GM12878 (cell line): ENCODE measurements at regions not wholly inside any gene's neighbourhood (a gene's known extent, or its start where the extent isn't known, plus 50 kb on each side); places are given as distances from the start of the nearest gene placed in this dataset.

Experiments used
- ATAC-seq: fragments of 200-7000 bp; cut with Tn5 transposase; 3 replicates; pipeline ENCODE4 v1.9.1; 2020; ENCODE audit warnings: mild to moderate bottlenecking, moderate library complexity
- BruUV-seq: library from RNA; stranded (reverse); fragments of 400-500 nt; replicated peaks from 2 replicates; lab custom pipeline; 2021; lab: Mats Ljungman, UMichigan
- CTCF ChIA-PET: fragments of 300-600 bp; sonication (Branson Sonifier 250); formaldehyde crosslinking; extraction: SDS; loops from one replicate; lab custom pipeline; 2021; ENCODE audit warnings: inconsistent platforms; lab: Yijun Ruan, JAX
- POLR2A ChIA-PET: fragments of 350-600 bp; formaldehyde crosslinking; extraction: SDS; loops from one replicate; lab custom pipeline; 2021; ENCODE audit warnings: inconsistent platforms; lab: Charles Lee
- RAD21 ChIA-PET: fragments of 300-600 bp; sonication (Branson Sonifier 250); formaldehyde crosslinking; loops from one replicate; lab custom pipeline; 2023; ENCODE audit warnings: antibody characterized with exemption; ENCODE audit not compliant: unreplicated experiment; lab: Charles Lee
- SMC1A ChIA-PET: fragments of 300-600 bp; sonication (Branson Sonifier 250); formaldehyde crosslinking; loops from one replicate; lab custom pipeline; 2023; ENCODE audit not compliant: unreplicated experiment, uncharacterized antibody; lab: Charles Lee
- DNase-seq: peaks from one replicate; pipeline ENCODE4 v3.0.0-alpha.2; 2011; ENCODE audit warnings: low read depth, low spot score
- FAIRE-seq: peaks from 3 replicates; lab custom pipeline; 2011; peaks lifted over from hg19 to GRCh38; lab: Jason Lieb, UNC
- H2AFZ ChIP-seq: 2 replicates; pipeline ENCODE4 v1.6.0; 2011; ENCODE audit warnings: low read depth, low read length, control low read depth; ENCODE audit not compliant: control insufficient read depth
- H3K27ac ChIP-seq: 2 replicates; pipeline ENCODE4 v1.5.1; 2011; ENCODE audit warnings: control low read depth; ENCODE audit not compliant: control insufficient read depth, insufficient read depth
- H3K27me3 ChIP-seq, 2 experiments: replicated peaks in 1 of 2; 2 replicates each; pipeline versions ENCODE4 v1.6.0 to v1.6.1; 2011; ENCODE audit warnings: low read length in 1 of 2; ENCODE audit not compliant: control insufficient read depth in 2 of 2, insufficient read depth in 2 of 2
- H3K36me3 ChIP-seq, 2 experiments: 2 replicates each; pipeline ENCODE4 v1.5.1; 2011; ENCODE audit warnings: low read length in 1 of 2; ENCODE audit not compliant: control insufficient read depth in 2 of 2, insufficient read depth in 2 of 2
- H3K4me1 ChIP-seq: 2 replicates; pipeline ENCODE4 v1.6.1; 2011; ENCODE audit warnings: mild to moderate bottlenecking, low read length, moderate library complexity, mixed read lengths; ENCODE audit not compliant: control insufficient read depth, insufficient read depth
- H3K4me2 ChIP-seq: 2 replicates; pipeline ENCODE4 v1.6.0; 2011; ENCODE audit warnings: control low read depth; ENCODE audit not compliant: control insufficient read depth, insufficient read depth
- H3K4me3 ChIP-seq: fragments of 200-600 bp; sonication (generic); 2 replicates; pipeline ENCODE4 v1.5.1; 2016
- H3K79me2 ChIP-seq: 2 replicates; pipeline ENCODE4 v1.6.0; 2011; ENCODE audit warnings: low read length; ENCODE audit not compliant: control insufficient read depth, insufficient read depth
- H3K9ac ChIP-seq: 2 replicates; pipeline ENCODE4 v1.8.0; 2011; ENCODE audit warnings: low read length, control low read depth, mixed read lengths; ENCODE audit not compliant: control insufficient read depth, insufficient read depth
- H3K9me3 ChIP-seq: replicated peaks from 3 replicates; pipeline ENCODE4 v1.5.1; 2011; ENCODE audit warnings: mild to moderate bottlenecking, low read length; ENCODE audit not compliant: control insufficient read depth, insufficient read depth
- H4K20me1 ChIP-seq: 2 replicates; pipeline ENCODE4 v1.6.0; 2011; ENCODE audit not compliant: control insufficient read depth, insufficient read depth
- CHD2 ChIP-seq: IDR thresholded peaks from 2 replicates; pipeline ENCODE4 v1.6.1; 2011; ENCODE audit warnings: low read depth, low read length, improper control_type of control experiment, borderline replicate concordance
- E2F8 ChIP-seq: fragments of 450-650 bp; IDR thresholded peaks from 2 replicates; pipeline ENCODE4 v1.6.1; 2018; ENCODE audit warnings: mild to moderate bottlenecking, low read depth, moderate library complexity; ENCODE audit not compliant: partially characterized antibody
- RAD51 ChIP-seq: fragments of 450-650 bp; IDR thresholded peaks from 2 replicates; pipeline ENCODE4 v1.6.1; 2016; ENCODE audit warnings: moderate library complexity, mild to moderate bottlenecking, inconsistent platforms
- WGBS: methylation state at CpG from one replicate; pipeline ENCODE4 v1.1.6; 2016; ENCODE audit warnings: low lambda C conversion rate; ENCODE audit not compliant: insufficient replicate concordance, insufficient coverage; ENCODE audit errors: missing lambda C conversion rate; 5-methylcytosine and 5-hydroxymethylcytosine counted together
- in situ Hi-C: fragments of 300-500 bp; cut with MboI; formaldehyde crosslinking; loops from 9 replicates; pipeline ENCODE4 v1.14.3; 2018; ENCODE audit warnings: mixed read lengths
- intact Hi-C: fragments of 100-400 bp; cut with micrococcal nuclease; formaldehyde crosslinking; loops from one replicate; pipeline ENCODE4 v1.14.2; 2022; ENCODE audit not compliant: unreplicated experiment

- no peak overlapping the region for H3K27ac ChIP-seq
- ChIA-PET RAD21 (no interaction called here), POLR2A (interaction anchor here (0.6 kb wide), 1 partner anchor 12 kb away, joined by 3 read pairs; no protein-coding TSS in a partner anchor), SMC1A (no interaction called here)
- in situ Hi-C loops = loop anchor here (25.0 kb wide), 1 partner anchor 1009 kb away; no protein-coding TSS in a partner anchor
- no peak for FAIRE-seq
- H3K4me1 ChIP-seq = no peaks in the 10 kb centered on the region
- no TSS peak for BruUV-seq
- no peak overlapping the region for H3K9ac ChIP-seq
- TF ChIP-seq E2F8 (no peak), CHD2 (no peak), RAD51 (no peak)
- TF ChIP-seq, all 136 proteins: peak for 0
- Histone ChIP-seq H2AFZ (no peak overlapping the region), H3K79me2 (no peaks in the 10 kb centered on the region), H3K4me3 (no peak overlapping the region), H3K27me3 (no peaks in the 10 kb centered on the region), H3K9me3 (no peaks in the 10 kb centered on the region), H3K36me3 (no peaks in the 10 kb centered on the region), H4K20me1 (no peaks in the 10 kb centered on the region), H3K4me2 (no peak overlapping the region)
- CTCF ChIA-PET = interaction anchor here (0.6 to 1.5 kb wide), 2 partner anchors 16 to 137 kb away, joined by 3 read pairs; no protein-coding TSS in a partner anchor
- ATAC-seq (no peak), DNase-seq (no peak)
- intact Hi-C loops = no loop called here
- 7% methylated on average over 1 of the region's 1 CpG for WGBS
Measured at GRCh38 chr3:18853269-18853668, 295.0 kb upstream of the KCNH8 start.
